ENCODE measurements at regions not wholly inside any gene's neighbourhood (a gene's known extent, or its start where the extent isn't known, plus 50 kb on each side); places are given as distances from the start of the nearest gene placed in this dataset.

DNA sequence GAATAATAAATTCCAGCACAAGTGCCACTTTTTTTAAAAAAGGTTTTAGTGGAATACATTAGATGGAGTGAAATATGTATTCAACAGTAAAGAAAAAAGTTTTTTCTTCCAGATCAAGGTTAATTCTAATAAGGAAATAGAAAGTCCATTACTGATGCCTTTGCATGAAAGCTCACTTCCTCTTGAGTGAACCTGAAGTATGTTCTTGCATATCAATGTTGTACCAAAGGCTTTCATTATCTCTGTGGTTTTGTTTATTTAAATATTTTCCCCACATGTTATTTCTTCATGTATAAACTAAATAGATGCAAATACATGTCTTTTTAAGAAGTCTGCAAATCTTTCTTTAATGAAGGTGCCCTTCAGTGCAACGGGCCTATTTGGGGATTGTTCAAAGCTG lies 307.9 kb downstream of the C4orf33 start:
- 67% methylated on average over 1 of the region's 1 CpG for WGBS

DNA sequence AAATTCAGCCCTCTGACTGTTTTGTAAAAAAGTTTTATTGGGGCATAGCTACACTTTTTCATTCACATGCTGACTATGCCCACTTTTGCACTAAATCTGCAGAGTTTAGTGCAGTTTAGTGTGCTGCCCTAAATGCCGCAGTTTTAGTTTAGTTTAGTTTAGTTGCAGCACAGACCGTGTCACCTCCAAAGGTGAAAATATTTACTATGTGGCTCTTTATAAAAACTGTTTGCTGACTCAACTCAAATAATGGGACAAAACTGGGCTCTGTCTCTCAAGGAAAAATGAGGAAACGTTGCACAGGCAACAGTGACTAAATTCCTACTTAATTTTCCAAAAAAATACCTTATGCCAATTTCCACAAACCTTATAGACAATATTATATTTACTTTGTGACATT lies 314.2 kb downstream of the C4orf33 start:
- WGBS = 65% methylated on average over 3 of the region's 3 CpGs
- Histone ChIP-seq H3K4me3 (ENCODE audit: low read depth in 1 of 3, low read length in 3 of 3) (no peak overlapping the region), H3K9me3 (ENCODE audit: control insufficient read depth in 4 of 4, low read length in 3 of 4) (no peaks in the 10 kb centered on the region), H3K4me1 (ENCODE audit: control insufficient read depth in 4 of 4, insufficient read depth in 4 of 4, low read length in 3 of 4) (no peaks in the 10 kb centered on the region), H3K9ac (ENCODE audit: low read depth in 1 of 2, low read length in 2 of 2) (no peak overlapping the region), H3K27me3 (ENCODE audit: control insufficient read depth in 4 of 4, insufficient read depth in 4 of 4, low read length in 3 of 4) (no peaks in the 10 kb centered on the region), H3K27ac (ENCODE audit: low read depth in 1 of 2, low read length in 2 of 2) (no peak overlapping the region), H3K36me3 (ENCODE audit: control insufficient read depth in 4 of 4, insufficient read depth in 3 of 4, low read depth in 1 of 4, low read length in 3 of 4) (no peaks in the 10 kb centered on the region)
- DNase-seq (ENCODE audit: low spot score) = no peak
- no peak for TF ChIP-seq HNF4G (IDR thresholded peaks at IDR 0.05)
- TF ChIP-seq, protein P1, sequence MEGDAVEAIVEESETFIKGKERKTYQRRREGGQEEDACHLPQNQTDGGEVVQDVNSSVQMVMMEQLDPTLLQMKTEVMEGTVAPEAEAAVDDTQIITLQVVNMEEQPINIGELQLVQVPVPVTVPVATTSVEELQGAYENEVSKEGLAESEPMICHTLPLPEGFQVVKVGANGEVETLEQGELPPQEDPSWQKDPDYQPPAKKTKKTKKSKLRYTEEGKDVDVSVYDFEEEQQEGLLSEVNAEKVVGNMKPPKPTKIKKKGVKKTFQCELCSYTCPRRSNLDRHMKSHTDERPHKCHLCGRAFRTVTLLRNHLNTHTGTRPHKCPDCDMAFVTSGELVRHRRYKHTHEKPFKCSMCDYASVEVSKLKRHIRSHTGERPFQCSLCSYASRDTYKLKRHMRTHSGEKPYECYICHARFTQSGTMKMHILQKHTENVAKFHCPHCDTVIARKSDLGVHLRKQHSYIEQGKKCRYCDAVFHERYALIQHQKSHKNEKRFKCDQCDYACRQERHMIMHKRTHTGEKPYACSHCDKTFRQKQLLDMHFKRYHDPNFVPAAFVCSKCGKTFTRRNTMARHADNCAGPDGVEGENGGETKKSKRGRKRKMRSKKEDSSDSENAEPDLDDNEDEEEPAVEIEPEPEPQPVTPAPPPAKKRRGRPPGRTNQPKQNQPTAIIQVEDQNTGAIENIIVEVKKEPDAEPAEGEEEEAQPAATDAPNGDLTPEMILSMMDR (IDR thresholded peaks at IDR 0.05; ENCODE audit: low read depth, low read length, missing input control) = no peak
- no peak for TF ChIP-seq NR2F2 (IDR thresholded peaks at IDR 0.05)
- TF ChIP-seq FOXA1 (IDR thresholded peaks at IDR 0.05) = no peak
- no peak for TF ChIP-seq GABPA (IDR thresholded peaks at IDR 0.05 in 1 of 2, conservative IDR thresholded peaks at IDR 0.05 in 1 of 2)
- no peak for TF ChIP-seq TAF1 (conservative IDR thresholded peaks at IDR 0.05)
- TF ChIP-seq SP1 (IDR thresholded peaks at IDR 0.05) = no peak
- no peak for TF ChIP-seq ATF3 (IDR thresholded peaks at IDR 0.05)
- no peak for TF ChIP-seq HNF4A (conservative IDR thresholded peaks at IDR 0.05)
- TF ChIP-seq REST (IDR thresholded peaks at IDR 0.05) = no peak
- TF ChIP-seq RXRA (IDR thresholded peaks at IDR 0.05) = no peak
- no peak for TF ChIP-seq EGR1 (IDR thresholded peaks at IDR 0.05; ENCODE audit: low read depth in 2 of 2)

More for the DNA sequence above, 307.9 kb downstream of the C4orf33 start:
- TF ChIP-seq SP1 (IDR thresholded peaks at IDR 0.05) (no peak), FOXA2 (IDR thresholded peaks at IDR 0.05) (no peak)
- H3K9me3 ChIP-seq (ENCODE audit: control insufficient read depth in 4 of 4, low read length in 3 of 4) = peaks cover 0 to 5% (median 0%) of the 10 kb centered on the region in 4 donors
- H3K9ac ChIP-seq (ENCODE audit: low read depth in 1 of 2, low read length in 2 of 2) = no peak overlapping the region
- H3K4me3 ChIP-seq (ENCODE audit: low read depth in 1 of 3, low read length in 3 of 3) = no peak overlapping the region
- H3K27ac ChIP-seq (ENCODE audit: low read depth in 1 of 2, low read length in 2 of 2) = no peak overlapping the region
- no peaks in the 10 kb centered on the region for H3K27me3 ChIP-seq (ENCODE audit: control insufficient read depth in 4 of 4, insufficient read depth in 4 of 4, low read length in 3 of 4)
- H3K4me1 ChIP-seq (ENCODE audit: control insufficient read depth in 4 of 4, insufficient read depth in 4 of 4, low read length in 3 of 4) = no peaks in the 10 kb centered on the region
- DNase-seq (ENCODE audit: low spot score) = no peak
- H3K36me3 ChIP-seq (ENCODE audit: control insufficient read depth in 4 of 4, insufficient read depth in 3 of 4, low read depth in 1 of 4, low read length in 3 of 4) = no peaks in the 10 kb centered on the region

- DNase-seq (ENCODE audit: low spot score) = no peak
- Histone ChIP-seq H3K9me3 (ENCODE audit: control insufficient read depth in 4 of 4, low read length in 3 of 4) (no peaks in the 10 kb centered on the region), H3K36me3 (ENCODE audit: control insufficient read depth in 4 of 4, insufficient read depth in 3 of 4, low read depth in 1 of 4, low read length in 3 of 4) (no peaks in the 10 kb centered on the region), H3K4me3 (ENCODE audit: low read depth in 1 of 3, low read length in 3 of 3) (no peak overlapping the region), H3K9ac (ENCODE audit: low read depth in 1 of 2, low read length in 2 of 2) (no peak overlapping the region), H3K27me3 (ENCODE audit: control insufficient read depth in 4 of 4, insufficient read depth in 4 of 4, low read length in 3 of 4) (no peaks in the 10 kb centered on the region), H3K27ac (ENCODE audit: low read depth in 1 of 2, low read length in 2 of 2) (no peak overlapping the region), H3K4me1 (ENCODE audit: control insufficient read depth in 4 of 4, insufficient read depth in 4 of 4, low read length in 3 of 4) (no peaks in the 10 kb centered on the region)
- WGBS = 49% methylated on average over 1 of the region's 1 CpG
- TF ChIP-seq HNF4G (IDR thresholded peaks at IDR 0.05) = no peak
- TF ChIP-seq YY1 (IDR thresholded peaks at IDR 0.05) = no peak
- TF ChIP-seq, protein P1 (IDR thresholded peaks at IDR 0.05; ENCODE audit: low read depth, low read length, missing input control) = no peak
- TF ChIP-seq RAD21 (IDR thresholded peaks at IDR 0.05) = no peak
- no peak for TF ChIP-seq SP1 (IDR thresholded peaks at IDR 0.05)
- no peak for TF ChIP-seq NR2F2 (IDR thresholded peaks at IDR 0.05)
- TF ChIP-seq RXRA (IDR thresholded peaks at IDR 0.05) = no peak
- TF ChIP-seq FOXA2 (IDR thresholded peaks at IDR 0.05) = no peak
- no peak for TF ChIP-seq FOXA1 (IDR thresholded peaks at IDR 0.05)
- TF ChIP-seq, protein P2, sequence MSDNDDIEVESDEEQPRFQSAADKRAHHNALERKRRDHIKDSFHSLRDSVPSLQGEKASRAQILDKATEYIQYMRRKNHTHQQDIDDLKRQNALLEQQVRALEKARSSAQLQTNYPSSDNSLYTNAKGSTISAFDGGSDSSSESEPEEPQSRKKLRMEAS (IDR thresholded peaks at IDR 0.05) = no peak
- TF ChIP-seq GABPA (IDR thresholded peaks at IDR 0.05 in 1 of 2, conservative IDR thresholded peaks at IDR 0.05 in 1 of 2) = no peak
- no peak for TF ChIP-seq EGR1 (IDR thresholded peaks at IDR 0.05; ENCODE audit: low read depth in 2 of 2)
- no peak for TF ChIP-seq REST (IDR thresholded peaks at IDR 0.05)
Measured at GRCh38 chr4:129415004-129415403, 319.1 kb downstream of the C4orf33 start.
